Gastrocnemius medialis (tissue), 4 donors: ENCODE measurements at regions not wholly inside any gene's neighbourhood (a gene's known extent, or its start where the extent isn't known, plus 50 kb on each side); places are given as distances from the start of the nearest gene placed in this dataset.

Source experiments
- POLR2A ChIP-seq, 2 donors: fragments of 450-650 bp; IDR thresholded peaks; one replicate each; pipeline ENCODE4 v1.6.1; 2017; ENCODE audit warnings: antibody characterized with exemption in 2 of 2, mild to moderate bottlenecking in 2 of 2, moderate library complexity in 2 of 2
- TF ChIP-seq, protein P1 (sequence below), 5 experiments: fragments of 450-650 bp in 3 of 5; fragments of 200-600 bp in 2 of 5; sonication (generic) in 2 of 5; IDR thresholded peaks in 4 of 5; conservative IDR thresholded peaks in 1 of 5; 1 replicate in 4 of 5; 2 replicates in 1 of 5; pipeline ENCODE4 v1.5.1; 2016 to 2019; ENCODE audit warnings: antibody characterized with exemption in 5 of 5, mild to moderate bottlenecking in 3 of 5, moderate library complexity in 3 of 5

DNA sequence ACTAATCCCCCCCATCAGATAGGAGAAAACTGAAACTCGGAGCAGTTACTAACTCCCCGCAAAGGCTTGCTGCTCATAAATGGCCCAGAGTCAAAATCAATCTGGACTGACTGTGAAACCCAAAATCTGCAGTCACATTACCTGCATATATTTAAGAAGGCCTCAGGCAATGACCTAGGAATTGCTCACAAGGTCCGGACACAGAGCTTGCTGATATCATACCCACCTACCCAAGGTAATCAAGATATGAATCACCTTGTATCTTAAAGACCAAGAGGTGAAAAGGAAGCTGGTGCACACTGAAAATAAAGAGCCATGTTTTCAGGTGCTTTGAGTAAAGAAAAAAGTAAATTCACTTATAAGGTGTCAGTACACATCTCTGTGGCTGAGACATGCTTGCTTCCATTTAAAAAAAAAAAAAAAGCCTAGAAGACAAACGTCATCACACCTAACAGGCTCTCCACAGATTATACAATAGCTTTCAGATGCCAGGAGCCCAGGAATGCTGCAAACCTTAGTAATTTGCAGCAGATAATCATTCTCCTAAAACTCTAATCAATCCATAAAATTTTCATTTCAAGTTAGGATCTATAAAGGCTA is 195.4 kb downstream of the ZEB2 start:
- no peak for TF ChIP-seq POLR2A (IDR thresholded peaks at IDR 0.05)
- TF ChIP-seq, protein P1, sequence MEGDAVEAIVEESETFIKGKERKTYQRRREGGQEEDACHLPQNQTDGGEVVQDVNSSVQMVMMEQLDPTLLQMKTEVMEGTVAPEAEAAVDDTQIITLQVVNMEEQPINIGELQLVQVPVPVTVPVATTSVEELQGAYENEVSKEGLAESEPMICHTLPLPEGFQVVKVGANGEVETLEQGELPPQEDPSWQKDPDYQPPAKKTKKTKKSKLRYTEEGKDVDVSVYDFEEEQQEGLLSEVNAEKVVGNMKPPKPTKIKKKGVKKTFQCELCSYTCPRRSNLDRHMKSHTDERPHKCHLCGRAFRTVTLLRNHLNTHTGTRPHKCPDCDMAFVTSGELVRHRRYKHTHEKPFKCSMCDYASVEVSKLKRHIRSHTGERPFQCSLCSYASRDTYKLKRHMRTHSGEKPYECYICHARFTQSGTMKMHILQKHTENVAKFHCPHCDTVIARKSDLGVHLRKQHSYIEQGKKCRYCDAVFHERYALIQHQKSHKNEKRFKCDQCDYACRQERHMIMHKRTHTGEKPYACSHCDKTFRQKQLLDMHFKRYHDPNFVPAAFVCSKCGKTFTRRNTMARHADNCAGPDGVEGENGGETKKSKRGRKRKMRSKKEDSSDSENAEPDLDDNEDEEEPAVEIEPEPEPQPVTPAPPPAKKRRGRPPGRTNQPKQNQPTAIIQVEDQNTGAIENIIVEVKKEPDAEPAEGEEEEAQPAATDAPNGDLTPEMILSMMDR (IDR thresholded peaks at IDR 0.05 in 4 of 5, conservative IDR thresholded peaks at IDR 0.05 in 1 of 5), result no peak
